GM12874 (cell line): ENCODE measurements at regions not wholly inside any gene's neighbourhood (a gene's known extent, or its start where the extent isn't known, plus 50 kb on each side); places are given as distances from the start of the nearest gene placed in this dataset.

Source experiments
- CTCF ChIP-seq: IDR thresholded peaks from 2 replicates; pipeline ENCODE4 v1.5.1; 2011; ENCODE audit warnings: low read depth, mild to moderate bottlenecking, control low read depth, low read length, moderate library complexity; ENCODE audit not compliant: insufficient read depth

- TF ChIP-seq CTCF = no peak
Observed at GRCh38 chr11:135015966-135016365, 603.9 kb upstream of the B3GAT1 start.

GRCh38 chr11:135009125-135009524, 597.1 kb upstream of the B3GAT1 start:
- no peak for TF ChIP-seq CTCF

- TF ChIP-seq CTCF = no peak
Observed at GRCh38 chr11:135008412-135008811, 596.4 kb upstream of the B3GAT1 start.

- TF ChIP-seq CTCF = no peak
Observed at GRCh38 chr11:135008001-135008405, 596.0 kb upstream of the B3GAT1 start.

- TF ChIP-seq CTCF = no peak
Observed at GRCh38 chr11:135006800-135007199, 594.8 kb upstream of the B3GAT1 start.

- no peak for TF ChIP-seq CTCF
Observed at GRCh38 chr11:135004495-135004894, 592.5 kb upstream of the B3GAT1 start.

- no peak for TF ChIP-seq CTCF
Observed at GRCh38 chr11:135002236-135002635, 590.2 kb upstream of the B3GAT1 start.

- no peak for TF ChIP-seq CTCF
Observed at GRCh38 chr11:135001581-135001980, 589.5 kb upstream of the B3GAT1 start.
